Body of pancreas (tissue), 4 donors: ENCODE measurements at regions not wholly inside any gene's neighbourhood (a gene's known extent, or its start where the extent isn't known, plus 50 kb on each side); places are given as distances from the start of the nearest gene placed in this dataset.

Experiments used
- ATAC-seq: fragments of 150-250 bp; one replicate; pipeline ENCODE4 v1.9.1; 2016
- DNase-seq, 4 donors: peaks; one replicate each; pipeline ENCODE4 v3.0.0-alpha.2; 2019
- H3K27ac ChIP-seq, 4 donors: fragments of 200-600 bp; sonication (generic); 1 replicate in 3 of 4; 2 replicates in 1 of 4; pipeline versions ENCODE4 v1.5.1 to v1.6.1; 2016 to 2019; ENCODE audit warnings: mild to moderate bottlenecking in 1 of 4, mixed read lengths in 1 of 4, moderate library complexity in 1 of 4
- H3K27me3 ChIP-seq, 2 donors: fragments of 200-600 bp; sonication (generic); one replicate each; pipeline ENCODE4 v1.6.0; 2016; ENCODE audit warnings: mild to moderate bottlenecking in 1 of 2
- H3K36me3 ChIP-seq, 2 donors: fragments of 200-600 bp; sonication (generic); replicated peaks in 1 of 2; 2 replicates each; pipeline ENCODE4 v1.5.1; 2016; ENCODE audit warnings: low read depth in 2 of 2; ENCODE audit not compliant: insufficient read depth in 1 of 2
- H3K4me1 ChIP-seq: fragments of 200-600 bp; sonication (generic); one replicate; pipeline ENCODE4 v1.6.0; 2016
- H3K4me3 ChIP-seq, 2 donors: fragments of 200-600 bp; sonication (generic); 1 replicate in 1 of 2; 2 replicates in 1 of 2; pipeline ENCODE4 v1.5.1; 2016 to 2019
- H3K9me3 ChIP-seq, 3 donors: fragments of 200-600 bp; sonication (generic); 1 replicate in 2 of 3; 2 replicates in 1 of 3; pipeline ENCODE4 v1.5.1; 2016
- POLR2A ChIP-seq, 3 donors: fragments of 450-650 bp; IDR thresholded peaks; one replicate each; pipeline ENCODE4 v1.6.1; 2016; ENCODE audit warnings: antibody characterized with exemption in 3 of 3, mild to moderate bottlenecking in 2 of 3
- WGBS, 2 donors: methylation state at CpG; one replicate each; pipeline ENCODE4 v1.1.5; 2017; 5-methylcytosine and 5-hydroxymethylcytosine counted together
- intact Hi-C: fragments of 100-400 bp; cut with DNase I; formaldehyde crosslinking; loops from one replicate; pipeline ENCODE4 v1.15.1; 2023
- TF ChIP-seq, protein P1 (sequence below), 7 experiments: fragments of 450-650 bp in 4 of 7; fragments of 200-600 bp in 3 of 7; sonication (generic) in 3 of 7; IDR thresholded peaks; one replicate each; pipeline ENCODE4 v1.5.1; 2016 to 2019; ENCODE audit warnings: antibody characterized with exemption in 7 of 7

DNA sequence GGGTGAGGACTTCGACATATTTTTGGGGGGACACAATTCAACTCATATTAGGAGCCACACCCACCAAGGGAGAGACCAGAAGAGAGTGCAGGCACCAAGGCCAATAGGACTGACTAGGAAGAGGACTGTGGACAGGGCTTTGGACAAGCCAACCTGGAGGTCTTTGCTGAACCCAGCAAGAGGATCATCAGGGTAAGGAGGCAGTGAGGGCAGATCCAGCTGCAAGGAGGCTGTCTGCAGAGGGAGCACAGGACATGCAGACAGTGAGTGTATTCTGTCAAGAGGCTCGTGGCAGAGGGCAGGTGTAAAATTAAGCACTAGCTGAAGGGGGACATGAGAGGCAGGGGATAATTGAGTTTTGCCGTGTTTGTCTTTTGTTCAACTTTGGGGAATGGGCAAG, 83.4 kb upstream of the MGMT start:
- DNase-seq (no peak), ATAC-seq (no peak)
- Histone ChIP-seq H3K27ac (no peak overlapping the region), H3K4me1 (no peaks in the 10 kb centered on the region), H3K27me3 (no peaks in the 10 kb centered on the region), H3K36me3 (no peaks in the 10 kb centered on the region), H3K9me3 (no peaks in the 10 kb centered on the region), H3K4me3 (no peak overlapping the region)
- TF ChIP-seq, protein P1, sequence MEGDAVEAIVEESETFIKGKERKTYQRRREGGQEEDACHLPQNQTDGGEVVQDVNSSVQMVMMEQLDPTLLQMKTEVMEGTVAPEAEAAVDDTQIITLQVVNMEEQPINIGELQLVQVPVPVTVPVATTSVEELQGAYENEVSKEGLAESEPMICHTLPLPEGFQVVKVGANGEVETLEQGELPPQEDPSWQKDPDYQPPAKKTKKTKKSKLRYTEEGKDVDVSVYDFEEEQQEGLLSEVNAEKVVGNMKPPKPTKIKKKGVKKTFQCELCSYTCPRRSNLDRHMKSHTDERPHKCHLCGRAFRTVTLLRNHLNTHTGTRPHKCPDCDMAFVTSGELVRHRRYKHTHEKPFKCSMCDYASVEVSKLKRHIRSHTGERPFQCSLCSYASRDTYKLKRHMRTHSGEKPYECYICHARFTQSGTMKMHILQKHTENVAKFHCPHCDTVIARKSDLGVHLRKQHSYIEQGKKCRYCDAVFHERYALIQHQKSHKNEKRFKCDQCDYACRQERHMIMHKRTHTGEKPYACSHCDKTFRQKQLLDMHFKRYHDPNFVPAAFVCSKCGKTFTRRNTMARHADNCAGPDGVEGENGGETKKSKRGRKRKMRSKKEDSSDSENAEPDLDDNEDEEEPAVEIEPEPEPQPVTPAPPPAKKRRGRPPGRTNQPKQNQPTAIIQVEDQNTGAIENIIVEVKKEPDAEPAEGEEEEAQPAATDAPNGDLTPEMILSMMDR (IDR thresholded peaks at IDR 0.05) = no peak
- no peak for TF ChIP-seq POLR2A (IDR thresholded peaks at IDR 0.05)
- WGBS, 2 donors = 66 to 81% methylated on average over 3 of the region's 3 CpGs
- intact Hi-C loops = no loop called here

DNA sequence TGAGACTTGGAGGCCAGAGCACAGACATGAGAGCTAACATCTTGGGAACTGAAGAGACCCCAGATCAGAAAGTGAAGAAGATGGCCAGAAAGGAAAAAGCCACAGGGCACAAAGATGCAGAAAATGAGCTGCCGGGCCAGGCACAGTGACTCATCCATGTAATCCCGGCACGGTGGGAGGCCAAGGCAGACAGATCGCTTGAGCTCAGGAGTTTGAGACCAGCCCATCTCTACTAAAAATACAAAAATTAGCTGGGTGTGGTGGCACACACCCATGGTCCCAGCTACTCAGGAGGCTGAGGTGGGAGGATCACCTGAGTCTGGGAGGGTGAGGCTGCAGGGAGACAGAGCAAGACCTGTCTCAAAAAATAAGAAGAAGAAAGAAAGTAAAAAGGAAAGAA, 81.4 kb upstream of the MGMT start:
- ATAC-seq = no peak
- 84 to 88% methylated on average over 4 of the region's 4 CpGs for WGBS, 2 donors
- H3K27me3 ChIP-seq = no peaks in the 10 kb centered on the region
- no peaks in the 10 kb centered on the region for H3K4me1 ChIP-seq
- no peaks in the 10 kb centered on the region for H3K36me3 ChIP-seq
- no peak overlapping the region for H3K27ac ChIP-seq
- no peak overlapping the region for H3K4me3 ChIP-seq
- DNase-seq = no peak
- intact Hi-C loops = no loop called here
- no peak for TF ChIP-seq POLR2A (IDR thresholded peaks at IDR 0.05)
- TF ChIP-seq, protein P1 (IDR thresholded peaks at IDR 0.05) = no peak
- H3K9me3 ChIP-seq = no peaks in the 10 kb centered on the region

DNA sequence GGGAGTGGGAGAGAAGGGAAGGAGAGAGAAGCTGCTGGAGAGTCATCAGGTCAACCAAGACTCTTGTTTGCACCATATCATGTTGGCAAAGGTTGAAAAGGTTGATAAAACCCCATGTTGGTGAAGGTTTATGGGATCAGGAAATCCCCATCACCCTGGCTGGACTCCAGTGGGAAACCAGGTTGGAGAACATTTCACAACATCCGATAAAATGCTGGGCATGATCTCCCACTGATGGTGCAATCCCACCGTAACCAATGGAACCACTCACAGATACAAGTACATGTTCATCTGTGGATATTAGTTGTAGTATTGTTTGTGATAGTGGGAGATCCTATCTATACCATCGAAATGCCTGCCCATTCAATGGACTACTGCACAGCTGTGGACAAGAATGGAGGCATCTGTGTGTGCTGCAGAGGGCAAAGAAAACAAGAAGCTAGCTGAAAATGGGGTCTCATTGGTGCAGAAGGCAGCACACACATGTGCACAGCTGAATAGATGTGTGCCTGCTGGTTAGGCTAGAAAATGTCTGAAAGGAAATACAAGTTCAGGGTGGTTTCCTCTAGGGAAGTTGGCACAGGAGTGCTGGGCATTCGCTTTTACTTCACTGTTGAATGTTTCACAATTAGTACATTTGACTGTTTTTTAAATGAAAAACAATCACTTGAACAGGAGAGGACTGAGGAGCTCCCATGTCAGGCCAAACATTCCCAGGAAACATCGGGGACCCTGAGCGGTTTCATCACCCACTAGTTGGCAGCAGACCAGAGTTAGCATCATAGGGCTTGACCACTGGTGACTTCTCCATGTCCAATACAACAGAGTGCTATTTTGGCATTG, 80.4 kb upstream of the MGMT start:
- H3K4me1 ChIP-seq = no peaks in the 10 kb centered on the region
- no peak overlapping the region for H3K27ac ChIP-seq
- no peak overlapping the region for H3K4me3 ChIP-seq
- H3K36me3 ChIP-seq = no peaks in the 10 kb centered on the region
- no peaks in the 10 kb centered on the region for H3K9me3 ChIP-seq
- no peaks in the 10 kb centered on the region for H3K27me3 ChIP-seq
- intact Hi-C loops = no loop called here
- ATAC-seq (no peak), DNase-seq (no peak)
- 65 to 86% methylated on average over 4 to 6 of the region's 6 CpGs for WGBS, 2 donors
- TF ChIP-seq POLR2A (IDR thresholded peaks at IDR 0.05) = no peak
- TF ChIP-seq, protein P1 (IDR thresholded peaks at IDR 0.05) = no peak

DNA sequence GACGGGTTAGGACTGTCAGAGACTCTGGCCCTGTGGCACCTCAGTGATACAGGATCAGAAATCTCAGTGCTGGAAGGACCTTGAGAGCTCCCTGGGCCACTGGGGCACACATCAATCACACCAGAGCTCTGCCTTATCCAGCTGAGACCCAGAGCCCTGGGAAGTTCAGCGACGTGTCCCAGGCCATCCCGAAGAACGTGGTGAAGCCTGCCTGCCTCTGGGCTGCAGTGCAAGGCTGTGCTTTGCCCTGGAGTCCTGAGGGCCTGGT, 79.8 kb upstream of the MGMT start:
- ATAC-seq (no peak), DNase-seq (no peak)
- Histone ChIP-seq H3K9me3 (no peaks in the 10 kb centered on the region), H3K4me1 (no peaks in the 10 kb centered on the region), H3K27ac (no peak overlapping the region), H3K27me3 (no peaks in the 10 kb centered on the region), H3K4me3 (no peak overlapping the region), H3K36me3 (no peaks in the 10 kb centered on the region)
- WGBS, 2 donors = 72% methylated on average over 5 of the region's 5 CpGs; no CpG with 5 or more reads in 1 of the 2 donors
- intact Hi-C loops = no loop called here
- TF ChIP-seq, protein P1 (IDR thresholded peaks at IDR 0.05) = no peak
- no peak for TF ChIP-seq POLR2A (IDR thresholded peaks at IDR 0.05)

DNA sequence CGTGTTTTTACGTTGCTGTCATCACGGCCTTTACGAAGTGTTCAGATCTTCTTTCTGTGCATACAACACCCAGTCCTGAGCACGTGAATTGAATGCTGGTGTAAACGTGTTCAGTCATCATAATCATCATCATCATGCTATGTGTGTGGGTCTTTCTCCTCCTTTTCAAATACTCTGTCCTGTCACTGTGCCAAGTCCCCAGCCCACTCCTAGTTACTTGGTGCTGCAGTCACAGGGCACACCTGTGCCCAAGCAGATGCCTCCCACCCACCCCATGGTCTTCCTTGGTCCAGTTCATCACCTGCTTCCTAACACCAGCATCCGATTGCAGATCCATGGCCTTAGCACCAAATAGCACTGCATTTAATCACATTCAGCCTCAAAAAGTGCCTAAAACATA, 78.6 kb upstream of the MGMT start:
- intact Hi-C loops = no loop called here
- Histone ChIP-seq H3K4me3 (no peak overlapping the region), H3K27me3 (no peaks in the 10 kb centered on the region), H3K4me1 (no peaks in the 10 kb centered on the region), H3K9me3 (no peaks in the 10 kb centered on the region), H3K27ac (no peak overlapping the region), H3K36me3 (no peaks in the 10 kb centered on the region)
- 68 to 73% methylated on average over 7 of the region's 7 CpGs for WGBS, 2 donors
- ATAC-seq = no peak
- DNase-seq = no peak
- no peak for TF ChIP-seq POLR2A (IDR thresholded peaks at IDR 0.05)
- TF ChIP-seq, protein P1 (IDR thresholded peaks at IDR 0.05) = no peak
